T1000 (cell line): ENCODE measurements at regions not wholly inside any gene's neighbourhood (a gene's known extent, or its start where the extent isn't known, plus 50 kb on each side); places are given as distances from the start of the nearest gene placed in this dataset.
"Not testable (repeated sequence)": the region's sequence is repeated elsewhere in the genome, so short reads cannot be mapped to it uniquely, and the experiment has no call there.

Source experiments
- DNase-seq: peaks from one replicate; lab custom pipeline; 2025; ENCODE audit warnings: mixed read lengths; lab: John Stamatoyannopoulos, UW

GRCh38 chr6:157727629-157728182, 95.3 kb upstream of the SNX9 start:
- DNase-seq: no peak

GRCh38 chr6:157728183-157728881, 94.7 kb upstream of the SNX9 start:
- no peak for DNase-seq

GRCh38 chr6:157731221-157731620, 91.8 kb upstream of the SNX9 start:
- DNase-seq: no peak

DNA sequence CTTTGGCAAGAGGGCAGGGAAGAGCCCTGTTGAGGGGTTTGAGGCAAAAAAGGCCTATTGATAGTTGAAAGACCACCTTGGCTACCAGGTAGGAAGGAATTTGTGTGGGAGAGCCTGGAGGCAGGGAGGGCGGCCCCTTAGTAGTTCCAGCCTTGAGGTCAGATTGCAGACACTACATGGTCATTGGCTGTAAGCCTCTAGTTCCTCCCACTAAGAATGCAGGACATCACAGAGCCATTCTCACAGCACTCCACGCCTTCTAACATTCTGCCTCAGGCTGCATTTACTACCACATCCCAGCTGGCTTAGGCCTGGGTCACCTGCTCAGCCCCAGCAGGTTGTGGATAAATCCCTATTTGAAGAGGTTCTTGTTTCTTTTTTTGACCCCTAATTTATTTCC, 91.0 kb upstream of the SNX9 start:
- no peak for DNase-seq

GRCh38 chr6:157732416-157733161, 90.5 kb upstream of the SNX9 start:
- DNase-seq: no peak

- DNase-seq: not testable (repeated sequence)
Measured at GRCh38 chr6:157736555-157736954, 86.5 kb upstream of the SNX9 start.

DNA sequence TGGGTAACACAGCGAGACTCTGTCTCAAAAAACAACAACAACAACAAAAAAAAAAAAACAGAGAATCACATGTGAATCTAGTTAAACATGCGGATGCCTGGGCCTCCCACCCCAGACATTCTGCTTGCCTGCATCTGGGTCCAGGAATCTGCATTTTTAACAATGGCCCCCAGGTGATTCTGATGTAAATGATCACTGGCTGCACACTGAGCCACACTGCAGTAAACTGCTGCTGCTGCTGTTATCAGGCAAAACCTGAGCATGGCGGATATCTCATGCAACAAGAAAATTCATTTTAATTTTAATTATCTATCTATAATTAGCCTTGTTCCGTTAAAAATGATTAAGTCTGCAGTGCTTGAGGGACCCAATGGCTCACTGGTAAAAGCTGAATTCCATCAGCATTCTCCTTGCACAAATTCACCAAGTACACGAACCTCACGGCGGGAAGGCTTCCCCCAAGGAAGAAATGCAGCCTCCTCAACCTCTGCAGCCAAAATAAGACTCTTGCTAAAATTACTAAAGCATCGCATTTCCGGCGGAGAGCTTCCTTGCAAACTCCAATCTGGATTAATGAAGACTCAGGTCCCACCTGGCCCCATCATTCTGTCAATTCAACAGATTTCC, 81.6 kb upstream of the SNX9 start:
- DNase-seq: no peak

GRCh38 chr6:157741948-157742556, 81.0 kb upstream of the SNX9 start:
- DNase-seq: no peak

DNA sequence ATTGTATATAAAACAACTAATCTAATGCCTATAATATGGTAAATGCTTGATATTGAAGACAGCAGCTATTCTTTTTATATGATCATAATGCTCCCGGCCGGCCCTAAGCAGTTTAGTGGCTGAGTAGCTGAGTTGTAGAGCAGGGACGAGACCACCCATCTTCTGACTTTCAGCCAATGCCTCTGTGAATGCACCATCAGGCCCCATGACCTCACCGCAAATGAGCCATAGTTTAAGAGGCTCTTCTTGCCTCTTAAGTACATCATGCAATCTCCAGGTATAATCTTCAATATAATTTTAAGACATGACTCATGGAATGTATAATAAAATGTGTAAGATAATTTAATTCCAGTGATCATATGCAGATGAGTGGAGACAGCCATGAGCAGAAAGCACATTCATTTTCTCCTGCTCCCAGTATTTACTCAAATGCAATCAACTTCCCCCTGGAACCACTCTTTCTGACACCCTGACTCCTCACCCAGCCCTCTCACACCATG, 78.9 kb upstream of the SNX9 start:
- no peak for DNase-seq

- no peak for DNase-seq
Measured at GRCh38 chr6:157746897-157747296, 76.1 kb upstream of the SNX9 start.

DNA sequence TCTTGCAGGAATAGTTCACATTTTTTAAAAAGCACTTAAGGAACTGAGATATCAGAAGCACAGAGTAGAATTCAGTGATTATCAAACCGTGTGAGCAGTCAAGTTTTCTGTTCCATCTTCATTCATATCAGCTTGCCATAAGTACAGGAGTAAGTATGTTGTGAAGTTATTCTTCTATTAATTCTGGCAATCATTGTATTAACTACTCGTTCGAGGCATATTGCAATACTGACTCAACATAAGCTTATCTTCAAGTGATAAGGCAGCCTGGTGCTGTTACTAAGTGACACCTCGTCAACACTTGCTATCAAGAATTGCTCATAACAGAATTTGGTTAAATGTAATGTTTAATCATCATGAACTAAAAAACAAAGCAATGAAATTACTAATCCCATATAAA, 75.7 kb upstream of the SNX9 start:
- no peak for DNase-seq

DNA sequence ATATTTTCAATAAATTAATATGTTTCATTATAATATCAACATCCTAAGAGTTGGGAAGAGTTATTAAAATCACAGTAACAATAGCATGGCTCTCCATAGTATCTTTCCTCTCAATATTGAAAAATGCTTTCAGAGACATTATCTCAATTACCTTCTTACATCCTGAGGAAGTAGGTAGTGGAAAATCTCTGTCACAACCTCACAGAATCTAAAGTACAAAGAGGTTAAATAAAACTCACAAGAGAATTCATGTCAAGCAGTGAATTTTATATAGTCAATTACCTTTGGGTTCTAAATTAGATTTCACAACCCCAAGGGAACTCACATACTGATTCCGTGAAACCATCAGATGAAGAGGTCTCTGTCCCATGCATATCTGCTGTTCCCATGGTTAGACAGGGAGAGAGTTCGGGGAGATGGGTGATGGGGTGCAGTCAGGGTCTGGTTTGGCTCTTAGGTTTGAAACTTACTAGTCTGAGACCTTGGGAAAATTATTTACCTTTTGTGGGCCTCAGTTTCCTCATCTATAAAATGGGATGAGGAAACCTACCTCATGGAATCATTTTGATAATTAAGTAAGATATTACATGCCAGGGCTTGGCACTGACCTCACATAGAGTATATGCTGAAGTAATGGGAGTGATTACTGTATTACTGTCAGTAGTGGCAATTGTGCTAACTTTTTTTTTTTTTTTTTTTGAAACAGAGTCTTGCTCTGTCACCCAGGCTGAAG, 74.0 kb upstream of the SNX9 start:
- no peak for DNase-seq

GRCh38 chr6:157750973-157751372, 72.1 kb upstream of the SNX9 start:
- DNase-seq: not testable (repeated sequence)

GRCh38 chr6:157751547-157752200, 71.4 kb upstream of the SNX9 start:
- DNase-seq: no peak

DNA sequence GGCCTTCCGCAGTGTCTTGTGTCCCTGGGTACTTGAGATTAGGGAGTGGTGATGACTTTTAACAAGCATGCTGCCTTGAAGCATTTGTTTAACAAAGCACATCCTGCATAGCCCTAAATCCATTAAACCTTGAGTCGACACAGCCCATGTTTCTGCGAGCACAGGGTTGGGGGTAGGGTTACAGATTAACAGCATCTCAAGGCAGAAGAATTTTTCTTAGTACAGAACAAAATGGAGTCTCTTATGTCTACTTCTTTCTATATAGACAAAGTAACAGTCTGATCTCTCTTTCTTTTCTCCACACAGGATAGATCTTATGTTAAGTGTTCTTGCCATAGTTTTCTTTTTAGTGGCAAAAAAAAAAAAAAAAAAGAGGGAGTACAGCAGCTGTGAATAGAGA, 70.2 kb upstream of the SNX9 start:
- not testable (repeated sequence) for DNase-seq

DNA sequence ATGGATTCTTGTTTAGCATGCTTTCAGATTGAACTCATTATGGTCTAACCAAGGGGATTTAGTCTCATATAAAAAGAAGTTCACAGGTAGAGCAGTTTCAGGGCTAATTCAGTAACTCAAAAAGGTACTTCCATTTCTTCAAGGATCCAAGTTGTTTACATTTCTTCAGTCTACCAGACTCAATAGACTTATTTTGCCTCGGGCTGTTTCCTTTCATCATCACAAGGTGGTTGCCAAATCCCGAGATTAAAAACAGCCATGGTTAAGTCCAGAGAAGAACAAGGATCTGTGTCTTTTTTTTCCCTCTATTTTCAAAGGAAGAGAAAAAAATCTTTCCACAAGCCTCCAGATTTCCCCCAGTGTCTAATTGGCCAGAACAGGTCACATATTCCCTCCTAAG, 69.8 kb upstream of the SNX9 start:
- DNase-seq: no peak

DNA sequence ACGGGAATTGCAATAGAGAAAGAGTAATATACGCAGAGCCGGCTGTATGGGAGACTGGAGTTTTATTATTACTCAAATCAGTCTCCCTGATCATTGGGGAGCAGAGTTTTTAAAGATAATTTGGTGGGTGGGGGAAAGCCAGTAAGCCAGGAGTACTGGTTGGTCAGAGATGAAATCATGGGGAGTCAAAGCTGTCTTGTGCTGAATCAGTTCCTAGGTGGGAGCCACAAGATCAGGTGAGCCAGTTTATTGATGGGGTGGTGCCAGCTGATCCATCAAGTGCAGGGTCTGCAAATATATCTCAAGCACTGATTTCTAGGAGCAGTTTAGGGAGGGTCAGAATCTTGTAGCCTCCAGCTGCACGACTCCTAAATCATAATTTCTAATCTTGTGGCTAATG, 69.2 kb upstream of the SNX9 start:
- not testable (repeated sequence) for DNase-seq

- DNase-seq: no peak
Measured at GRCh38 chr6:157754351-157754750, 68.7 kb upstream of the SNX9 start.

DNA sequence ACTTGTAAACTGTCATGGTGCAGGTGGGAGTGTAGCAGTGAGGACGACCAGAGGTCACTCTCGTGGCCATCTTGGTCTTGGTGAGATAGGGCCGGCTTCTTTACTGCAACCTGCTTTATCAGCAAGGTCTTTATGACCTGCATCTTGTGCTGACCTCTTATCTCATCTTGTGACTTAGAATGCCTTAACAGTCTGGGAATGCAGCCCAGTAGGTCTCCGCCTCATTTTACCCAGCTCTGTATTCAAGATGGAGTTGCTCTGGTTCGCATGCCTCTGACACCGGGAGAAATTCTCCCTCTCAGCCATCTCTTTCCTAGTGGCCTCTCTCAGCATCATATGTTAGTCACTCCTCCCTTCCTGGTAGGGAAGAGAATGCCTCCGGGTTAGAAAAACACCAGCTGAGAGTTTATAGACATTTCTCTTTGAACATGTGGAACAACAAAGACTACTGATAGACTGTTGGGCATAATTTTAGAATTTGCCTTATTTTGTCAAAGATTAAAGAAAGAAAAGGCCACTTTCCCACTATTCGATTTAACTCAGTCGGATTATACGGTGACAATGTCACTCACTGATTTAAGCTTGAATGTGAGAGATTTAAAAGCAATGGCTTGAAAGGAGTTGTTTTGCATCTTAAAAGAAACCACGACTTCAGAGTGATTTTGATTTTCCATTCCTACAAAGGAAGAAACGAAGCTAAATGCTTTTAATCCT, 67.9 kb upstream of the SNX9 start:
- DNase-seq: no peak

DNA sequence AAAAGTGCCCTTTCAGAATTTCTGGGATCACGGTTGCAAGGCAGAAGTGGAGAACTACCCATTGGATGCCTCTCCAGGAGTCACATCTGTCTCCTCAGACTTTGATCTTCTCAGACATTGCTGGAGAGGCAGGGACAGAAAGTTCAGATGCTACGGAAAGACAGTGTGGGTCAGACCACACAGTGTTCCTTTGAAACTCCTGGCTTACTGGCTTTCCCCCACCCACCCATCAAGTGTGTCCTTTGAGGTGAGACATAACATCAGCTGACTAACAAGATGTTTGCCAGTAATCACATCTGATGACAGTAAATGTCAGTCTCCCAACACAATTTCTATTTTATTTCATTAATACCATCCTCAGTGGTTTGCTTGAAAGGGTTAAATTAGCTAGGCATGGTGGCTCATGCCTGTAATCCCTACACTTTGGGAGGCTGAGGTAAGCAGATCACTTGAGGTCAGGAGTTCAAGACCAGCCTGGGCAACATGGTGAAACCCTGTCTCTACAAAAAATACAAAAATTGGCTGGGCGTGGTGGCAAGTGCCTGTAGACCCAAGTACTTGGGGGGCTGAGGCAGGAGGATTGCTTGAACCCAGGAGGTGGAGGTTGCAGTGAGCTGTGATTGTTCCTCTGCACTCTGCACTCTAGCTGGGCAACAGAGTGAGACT, 67.2 kb upstream of the SNX9 start:
- no peak for DNase-seq
